GM23248 (cell line): ENCODE measurements at regions not wholly inside any gene's neighbourhood (a gene's known extent, or its start where the extent isn't known, plus 50 kb on each side); places are given as distances from the start of the nearest gene placed in this dataset.

Experiments
- EZH2 ChIP-seq: fragments of 200-600 bp; sonication (generic); IDR thresholded peaks from 2 replicates; pipeline ENCODE4 v1.6.1; 2018; ENCODE audit warnings: antibody characterized with exemption, mild to moderate bottlenecking; ENCODE audit not compliant: insufficient read depth, poor library complexity, severe bottlenecking
- EZH2phosphoT487 ChIP-seq: fragments of 200-600 bp; sonication (generic); IDR thresholded peaks from 2 replicates; pipeline ENCODE4 v1.6.1; 2018; ENCODE audit warnings: antibody characterized with exemption, moderate library complexity, mild to moderate bottlenecking, low read depth; ENCODE audit not compliant: insufficient read depth

GRCh38 chr6:68328156-68328555 is 306.9 kb upstream of the ADGRB3 start:
- TF ChIP-seq EZH2 (no peak), EZH2phosphoT487 (no peak)
